Right atrium auricular region (tissue), 2 donors: ENCODE measurements at regions not wholly inside any gene's neighbourhood (a gene's known extent, or its start where the extent isn't known, plus 50 kb on each side); places are given as distances from the start of the nearest gene placed in this dataset.

Experiments
- DNase-seq: peaks from one replicate; pipeline ENCODE4 v3.0.0-alpha.2; 2019; ENCODE audit warnings: low spot score
- H3K27ac ChIP-seq, 2 donors: fragments of 200-600 bp; sonication (generic); 1 replicate in 1 of 2; 2 replicates in 1 of 2; pipeline ENCODE4 v1.5.1; 2016 to 2019
- H3K27me3 ChIP-seq, 2 donors: fragments of 200-600 bp; sonication (generic); one replicate each; pipeline versions ENCODE4 v1.5.1 to v1.6.0; 2017 to 2019
- H3K36me3 ChIP-seq: fragments of 200-600 bp; sonication (generic); one replicate; pipeline ENCODE4 v1.5.1; 2016
- H3K4me1 ChIP-seq, 2 donors: fragments of 200-600 bp; sonication (generic); one replicate each; pipeline versions ENCODE4 v1.5.1 to v1.6.0; 2017 to 2019
- H3K4me3 ChIP-seq, 2 donors: fragments of 200-600 bp; sonication (generic); 1 replicate in 1 of 2; 2 replicates in 1 of 2; pipeline ENCODE4 v1.5.1; 2017 to 2019; ENCODE audit warnings: mild to moderate bottlenecking in 1 of 2, moderate library complexity in 1 of 2
- H3K9me3 ChIP-seq, 2 donors: fragments of 200-600 bp; sonication (generic); one replicate each; pipeline ENCODE4 v1.5.1; 2019
- TF ChIP-seq, protein P1 (sequence below), 2 donors: fragments of 200-600 bp; sonication (generic); IDR thresholded peaks; one replicate each; pipeline ENCODE4 v1.5.1; 2019; ENCODE audit warnings: antibody characterized with exemption in 2 of 2

DNA sequence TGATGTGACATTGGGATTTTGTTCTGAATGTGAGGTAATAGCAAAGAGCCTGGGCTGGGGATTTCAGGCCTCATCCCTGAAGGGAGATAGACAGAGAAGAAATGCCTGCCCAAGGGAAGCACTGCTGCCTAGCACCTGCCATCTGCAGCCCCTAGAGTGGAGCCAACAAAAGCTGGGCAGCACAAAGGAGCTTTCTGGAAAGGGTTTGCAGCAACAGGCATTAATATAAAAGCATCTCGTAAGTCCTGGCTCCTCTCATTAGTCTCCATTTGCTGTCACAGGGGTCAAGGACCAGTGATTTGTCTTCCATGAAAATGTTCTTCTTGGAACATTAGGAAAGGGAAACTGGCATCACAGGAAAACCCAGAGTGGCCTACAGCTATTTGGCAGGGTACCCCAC, 157.2 kb upstream of the SLC14A2 start:
- no peaks in the 10 kb centered on the region for H3K27me3 ChIP-seq
- no peaks in the 10 kb centered on the region for H3K9me3 ChIP-seq
- H3K4me3 ChIP-seq, result no peak overlapping the region
- no peak for DNase-seq
- no peak overlapping the region for H3K27ac ChIP-seq
- TF ChIP-seq, protein P1, sequence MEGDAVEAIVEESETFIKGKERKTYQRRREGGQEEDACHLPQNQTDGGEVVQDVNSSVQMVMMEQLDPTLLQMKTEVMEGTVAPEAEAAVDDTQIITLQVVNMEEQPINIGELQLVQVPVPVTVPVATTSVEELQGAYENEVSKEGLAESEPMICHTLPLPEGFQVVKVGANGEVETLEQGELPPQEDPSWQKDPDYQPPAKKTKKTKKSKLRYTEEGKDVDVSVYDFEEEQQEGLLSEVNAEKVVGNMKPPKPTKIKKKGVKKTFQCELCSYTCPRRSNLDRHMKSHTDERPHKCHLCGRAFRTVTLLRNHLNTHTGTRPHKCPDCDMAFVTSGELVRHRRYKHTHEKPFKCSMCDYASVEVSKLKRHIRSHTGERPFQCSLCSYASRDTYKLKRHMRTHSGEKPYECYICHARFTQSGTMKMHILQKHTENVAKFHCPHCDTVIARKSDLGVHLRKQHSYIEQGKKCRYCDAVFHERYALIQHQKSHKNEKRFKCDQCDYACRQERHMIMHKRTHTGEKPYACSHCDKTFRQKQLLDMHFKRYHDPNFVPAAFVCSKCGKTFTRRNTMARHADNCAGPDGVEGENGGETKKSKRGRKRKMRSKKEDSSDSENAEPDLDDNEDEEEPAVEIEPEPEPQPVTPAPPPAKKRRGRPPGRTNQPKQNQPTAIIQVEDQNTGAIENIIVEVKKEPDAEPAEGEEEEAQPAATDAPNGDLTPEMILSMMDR (IDR thresholded peaks at IDR 0.05), result no peak
- H3K4me1 ChIP-seq, result peaks cover 0 to 13% of the 10 kb centered on the region in 2 donors
- no peaks in the 10 kb centered on the region for H3K36me3 ChIP-seq

DNA sequence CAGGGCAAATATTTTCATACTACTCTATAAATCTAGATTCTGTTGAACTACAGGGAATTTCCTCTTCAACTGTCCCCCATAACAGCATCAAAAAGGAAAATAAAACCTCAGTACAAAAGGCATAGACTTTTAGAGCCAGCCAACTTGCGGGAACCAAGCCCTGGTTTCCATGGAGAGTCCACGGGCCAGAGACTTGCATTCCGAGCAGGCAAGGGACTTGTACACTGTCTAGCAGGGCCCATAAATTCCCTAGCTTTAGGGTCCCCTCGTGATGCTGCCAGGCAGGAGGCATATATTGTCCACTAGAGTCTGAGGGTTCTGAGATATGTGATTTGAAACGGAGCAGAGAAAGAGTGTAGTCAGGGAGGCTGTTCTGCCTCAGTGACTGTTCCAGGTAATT, 153.1 kb upstream of the SLC14A2 start:
- H3K9me3 ChIP-seq, result no peaks in the 10 kb centered on the region
- no peaks in the 10 kb centered on the region for H3K36me3 ChIP-seq
- H3K4me3 ChIP-seq, result no peak overlapping the region
- no peaks in the 10 kb centered on the region for H3K27me3 ChIP-seq
- TF ChIP-seq, protein P1 (IDR thresholded peaks at IDR 0.05), result no peak
- H3K27ac ChIP-seq, result no peak overlapping the region
- peaks cover 0 to 2% of the 10 kb centered on the region in 2 donors for H3K4me1 ChIP-seq
- no peak for DNase-seq

DNA sequence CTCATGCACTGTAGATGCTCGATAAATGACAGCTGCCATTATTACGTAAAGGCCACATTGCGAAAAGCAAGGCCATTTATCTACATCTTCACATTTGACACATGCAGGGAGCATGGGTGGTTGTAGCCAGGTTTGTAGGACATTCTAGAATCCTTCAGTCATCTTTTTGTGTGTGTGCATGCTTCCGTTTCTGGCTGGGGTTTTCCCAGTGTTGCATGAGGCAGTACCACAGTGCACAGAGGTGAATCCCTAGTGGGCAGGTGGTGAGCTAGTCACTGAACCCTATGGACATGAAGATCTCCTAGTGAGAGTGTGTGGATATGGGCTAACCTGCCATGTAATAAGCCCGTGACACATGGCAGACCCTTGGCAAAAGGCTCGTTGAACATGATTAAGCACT, 151.8 kb upstream of the SLC14A2 start:
- Histone ChIP-seq H3K27me3 (no peaks in the 10 kb centered on the region), H3K4me3 (no peak overlapping the region), H3K4me1 (no peaks in the 10 kb centered on the region), H3K36me3 (no peaks in the 10 kb centered on the region), H3K9me3 (no peaks in the 10 kb centered on the region), H3K27ac (no peak overlapping the region)
- no peak for DNase-seq
- TF ChIP-seq, protein P1 (IDR thresholded peaks at IDR 0.05), result no peak

DNA sequence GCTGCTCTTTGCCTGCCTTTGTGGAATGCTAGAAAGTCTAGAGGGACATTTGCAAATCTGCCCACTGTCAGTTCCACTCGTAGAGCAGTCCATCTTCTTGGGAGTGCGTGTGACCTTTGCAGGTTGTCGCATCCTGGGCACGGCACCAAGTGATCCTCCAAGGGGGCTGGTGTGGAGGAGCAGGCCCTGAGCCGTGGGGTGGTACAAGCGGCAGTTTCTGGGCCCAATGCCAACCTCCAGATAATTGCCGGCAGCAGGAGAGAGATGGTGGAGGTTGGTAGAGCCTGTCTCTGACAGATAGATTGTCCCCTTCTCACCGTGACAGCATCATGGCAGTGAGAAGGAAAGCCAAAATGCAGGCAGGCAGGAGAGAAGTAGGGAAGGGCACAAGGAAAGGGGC, 150.7 kb upstream of the SLC14A2 start:
- no peak overlapping the region for H3K4me3 ChIP-seq
- H3K4me1 ChIP-seq, result no peaks in the 10 kb centered on the region
- TF ChIP-seq, protein P1 (IDR thresholded peaks at IDR 0.05), result no peak
- H3K36me3 ChIP-seq, result no peaks in the 10 kb centered on the region
- no peak for DNase-seq
- H3K27ac ChIP-seq, result no peak overlapping the region
- no peaks in the 10 kb centered on the region for H3K27me3 ChIP-seq
- no peaks in the 10 kb centered on the region for H3K9me3 ChIP-seq

DNA sequence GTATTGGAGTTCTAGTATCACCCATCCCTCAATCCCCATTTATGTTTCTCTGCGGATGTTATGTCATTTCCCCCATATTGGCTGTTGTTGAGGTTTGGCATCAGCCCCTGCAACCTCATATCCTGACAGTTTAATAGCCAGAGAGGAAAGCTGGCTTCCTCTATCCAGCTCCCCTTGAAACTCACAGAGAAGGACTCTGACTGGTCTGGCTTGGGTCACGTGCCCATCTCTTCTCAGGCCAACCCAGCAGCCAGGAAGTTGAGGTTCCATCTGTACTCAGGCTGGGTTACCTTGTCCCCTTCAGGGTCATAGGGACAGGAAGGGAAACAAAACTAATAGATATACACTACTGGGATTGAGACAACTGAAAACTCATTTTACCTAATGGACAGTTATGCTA, 148.0 kb upstream of the SLC14A2 start:
- TF ChIP-seq, protein P1 (IDR thresholded peaks at IDR 0.05), result no peak
- Histone ChIP-seq H3K4me1 (no peaks in the 10 kb centered on the region), H3K27ac (no peak overlapping the region)

DNA sequence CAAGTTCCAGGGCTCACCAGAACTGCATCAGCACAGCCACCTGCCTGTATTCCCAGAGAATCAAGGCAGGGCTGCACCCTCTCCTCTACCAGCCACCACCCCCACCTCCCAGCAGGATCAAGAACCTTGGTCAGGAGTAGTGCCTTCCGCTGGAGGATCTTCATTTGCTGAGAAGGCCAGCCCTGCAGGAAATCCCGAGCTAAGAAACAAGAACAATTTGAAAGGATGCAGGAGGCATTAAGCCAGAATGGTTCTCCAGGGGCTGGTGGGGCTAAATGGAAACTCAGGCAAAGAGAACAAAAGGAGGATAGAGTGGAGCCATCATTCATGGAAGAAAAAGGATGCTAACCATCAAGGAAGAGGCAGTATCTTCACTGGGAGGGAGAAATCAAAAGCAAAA, 147.3 kb upstream of the SLC14A2 start:
- Histone ChIP-seq H3K27me3 (no peaks in the 10 kb centered on the region), H3K36me3 (no peaks in the 10 kb centered on the region), H3K4me3 (no peak overlapping the region), H3K9me3 (no peaks in the 10 kb centered on the region), H3K27ac (no peak overlapping the region), H3K4me1 (no peaks in the 10 kb centered on the region)
- TF ChIP-seq, protein P1 (IDR thresholded peaks at IDR 0.05), result no peak
- no peak for DNase-seq

More for the DNA sequence above, 148.0 kb upstream of the SLC14A2 start:
- H3K9me3 ChIP-seq, result no peaks in the 10 kb centered on the region
- H3K36me3 ChIP-seq, result no peaks in the 10 kb centered on the region
- no peak for DNase-seq
- no peak overlapping the region for H3K4me3 ChIP-seq
- H3K27me3 ChIP-seq, result no peaks in the 10 kb centered on the region
